ENCODE measurements at regions not wholly inside any gene's neighbourhood (a gene's known extent, or its start where the extent isn't known, plus 50 kb on each side); places are given as distances from the start of the nearest gene placed in this dataset.
"Not testable (repeated sequence)": the region's sequence is repeated elsewhere in the genome, so short reads cannot be mapped to it uniquely, and the experiment has no call there.

- no peak for DNase-seq (ENCODE audit: low read depth, low spot score)
Measured at GRCh38 chr20:63145156-63145555, 70.8 kb downstream of the YTHDF1 start.

DNA sequence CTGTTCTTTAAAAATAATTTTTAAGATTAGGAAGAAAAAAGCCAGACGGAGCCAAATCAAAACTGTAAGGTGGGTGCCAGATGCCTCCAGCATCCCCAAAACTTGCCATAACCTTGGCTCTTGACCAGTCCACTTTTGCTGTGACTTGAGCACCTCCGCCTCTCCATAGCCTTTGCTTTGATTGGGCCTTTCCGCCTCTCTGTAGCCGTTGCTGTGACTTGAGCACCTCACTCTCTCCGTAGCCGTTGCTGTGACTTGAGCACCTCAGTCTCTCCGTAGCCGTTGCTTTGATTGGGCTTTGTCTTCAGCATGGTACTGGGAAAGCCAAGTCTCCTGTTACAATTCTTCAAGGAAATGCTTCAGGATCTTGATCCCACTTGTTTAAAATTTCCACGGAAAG lies 73.0 kb downstream of the YTHDF1 start:
- no peak for DNase-seq (ENCODE audit: low read depth, low spot score)

DNA sequence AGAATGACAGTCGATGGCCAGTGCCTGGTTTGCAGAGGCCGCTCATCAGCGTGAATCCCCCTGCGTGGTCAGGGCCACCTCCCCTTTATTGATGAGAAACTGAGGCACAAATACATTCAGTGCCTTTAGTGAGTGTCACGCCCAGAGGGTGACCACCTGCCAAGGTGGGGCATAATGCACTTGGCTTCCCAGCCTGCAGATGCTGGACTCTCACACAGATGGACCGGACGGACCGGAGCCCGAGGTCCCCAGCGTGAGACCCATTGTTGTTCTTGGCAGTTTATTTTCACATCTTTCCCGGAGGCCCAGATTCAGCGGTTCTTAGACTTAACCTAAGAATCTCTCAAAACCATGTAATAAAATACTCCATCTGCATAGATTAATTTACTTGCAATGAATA lies 74.4 kb downstream of the YTHDF1 start:
- no peak for DNase-seq (ENCODE audit: low read depth, low spot score)

- no peak for DNase-seq (ENCODE audit: low read depth, low spot score)
Measured at GRCh38 chr20:63140514-63141433, 75.2 kb downstream of the YTHDF1 start.

GRCh38 chr20:63139837-63140236 lies 76.1 kb downstream of the YTHDF1 start:
- DNase-seq (ENCODE audit: low read depth, low spot score) = no peak

DNA sequence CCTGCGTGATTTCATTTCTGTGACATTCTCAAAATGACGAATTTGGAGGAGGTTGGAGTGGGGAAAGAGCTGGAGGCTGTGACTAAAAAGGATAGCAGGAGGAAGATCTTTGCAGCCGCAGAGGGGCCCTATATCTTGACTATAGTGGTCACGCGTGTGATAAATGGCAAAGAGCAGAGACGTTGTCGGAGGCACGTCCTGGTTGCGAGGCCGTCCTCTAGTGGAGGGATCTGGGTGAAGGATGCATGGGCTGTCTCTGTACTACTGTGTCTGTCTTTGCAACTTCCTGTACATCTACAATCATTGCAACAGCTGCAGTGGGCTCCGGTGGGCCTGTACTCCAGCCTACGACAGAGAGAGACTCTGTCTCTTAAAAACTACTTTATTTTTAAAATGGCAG lies 76.6 kb downstream of the YTHDF1 start:
- DNase-seq (ENCODE audit: low read depth, low spot score) = no peak

GRCh38 chr20:63138855-63139341 lies 77.0 kb downstream of the YTHDF1 start:
- no peak for DNase-seq (ENCODE audit: low read depth, low spot score)

DNA sequence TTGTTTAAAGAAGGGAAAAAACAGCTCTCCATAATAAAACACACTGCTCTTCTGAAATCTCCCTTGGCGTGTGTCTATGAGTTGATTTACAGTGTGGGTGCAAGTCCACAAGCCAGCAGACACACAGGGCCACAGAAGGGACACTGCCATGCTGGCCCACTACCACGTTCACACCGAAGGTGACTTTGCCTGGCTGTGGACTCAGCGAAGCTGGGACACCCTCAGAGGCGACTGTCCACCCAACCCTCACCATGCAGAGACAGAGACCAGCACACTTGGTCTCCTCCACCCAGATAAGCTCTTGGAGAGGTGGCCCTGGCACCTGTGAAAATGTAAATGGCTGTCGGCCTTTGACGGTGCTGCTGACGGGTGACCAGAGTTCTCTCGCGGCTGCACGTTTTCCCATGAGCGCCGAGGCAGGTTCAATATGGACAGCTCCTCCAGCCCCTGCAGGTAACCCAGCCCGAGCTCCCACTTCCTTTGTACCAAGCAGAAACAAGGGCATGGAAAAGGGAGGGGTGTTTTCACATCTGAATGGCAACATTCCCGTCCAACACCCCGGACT lies 78.0 kb downstream of the YTHDF1 start:
- DNase-seq (ENCODE audit: low read depth, low spot score) = no peak

- DNase-seq (ENCODE audit: low read depth, low spot score) = no peak
Measured at GRCh38 chr20:63136296-63136695, 79.6 kb downstream of the YTHDF1 start.

GRCh38 chr20:63135411-63135810 lies 80.5 kb downstream of the YTHDF1 start:
- no peak for DNase-seq (ENCODE audit: low read depth, low spot score)

DNA sequence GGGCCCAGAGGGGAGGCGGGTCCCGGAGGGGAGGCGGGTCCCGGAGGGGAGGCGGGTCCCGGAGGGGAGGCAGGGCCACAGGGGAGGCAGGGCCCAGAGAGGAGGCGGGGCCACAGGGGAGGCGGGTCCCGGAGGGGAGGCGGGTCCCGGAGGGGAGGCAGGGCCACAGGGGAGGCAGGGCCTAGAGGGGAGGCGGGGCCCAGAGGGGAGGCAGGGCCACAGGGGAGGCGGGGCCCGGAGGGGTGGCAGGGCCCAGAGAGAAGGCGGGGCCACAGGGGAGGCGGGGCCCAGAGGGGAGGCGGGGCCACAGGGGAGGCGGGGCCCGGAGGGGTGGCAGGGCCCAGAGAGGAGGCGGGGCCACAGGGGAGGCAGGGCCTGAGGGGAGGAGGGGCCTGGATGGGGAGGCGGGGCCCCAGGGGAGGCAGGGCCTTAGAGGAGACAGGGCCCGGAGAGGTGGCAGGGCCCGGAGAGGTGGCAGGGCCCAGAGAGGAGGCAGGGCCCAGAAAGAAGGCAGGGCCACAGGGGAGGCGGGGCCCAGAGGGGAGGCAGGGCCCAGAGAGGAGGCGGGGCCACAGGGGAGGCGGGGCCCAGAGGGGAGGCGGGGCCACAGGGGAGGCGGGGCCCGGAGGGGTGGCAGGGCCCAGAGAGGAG lies 81.1 kb downstream of the YTHDF1 start:
- not testable (repeated sequence) for DNase-seq (ENCODE audit: low read depth, low spot score)

GRCh38 chr20:63134201-63134612 lies 81.7 kb downstream of the YTHDF1 start:
- DNase-seq (ENCODE audit: low read depth, low spot score) = no peak

DNA sequence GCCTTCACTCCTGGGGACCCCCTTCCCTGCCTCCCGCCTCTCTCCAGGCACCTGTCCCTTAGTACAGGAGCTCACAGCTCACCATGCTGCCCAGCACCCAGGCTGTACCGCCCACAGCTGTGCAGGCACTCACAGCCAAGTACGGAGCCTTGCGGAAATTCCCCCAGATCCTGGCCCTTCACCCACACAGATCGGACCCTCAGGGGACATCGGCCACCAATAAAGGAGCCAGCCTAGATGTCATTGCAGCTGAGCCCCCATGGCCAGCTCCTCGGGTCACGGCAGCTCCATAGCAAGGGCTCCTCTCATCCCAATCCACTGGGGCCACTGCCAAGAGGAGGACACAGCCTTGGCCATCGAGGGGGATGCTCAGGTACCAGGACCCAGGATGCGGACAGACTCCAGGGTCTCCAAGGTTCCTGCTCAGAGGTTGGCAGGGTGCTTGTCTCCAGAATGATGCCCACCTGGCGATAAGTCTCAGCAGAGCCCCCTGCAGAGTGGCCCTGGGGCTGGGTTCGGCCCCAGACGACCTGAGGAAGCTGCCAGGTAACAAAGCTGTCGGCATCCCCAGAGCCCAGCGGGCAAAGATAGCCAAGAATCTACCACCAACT lies 82.3 kb downstream of the YTHDF1 start:
- no peak for DNase-seq (ENCODE audit: low read depth, low spot score)

DNA sequence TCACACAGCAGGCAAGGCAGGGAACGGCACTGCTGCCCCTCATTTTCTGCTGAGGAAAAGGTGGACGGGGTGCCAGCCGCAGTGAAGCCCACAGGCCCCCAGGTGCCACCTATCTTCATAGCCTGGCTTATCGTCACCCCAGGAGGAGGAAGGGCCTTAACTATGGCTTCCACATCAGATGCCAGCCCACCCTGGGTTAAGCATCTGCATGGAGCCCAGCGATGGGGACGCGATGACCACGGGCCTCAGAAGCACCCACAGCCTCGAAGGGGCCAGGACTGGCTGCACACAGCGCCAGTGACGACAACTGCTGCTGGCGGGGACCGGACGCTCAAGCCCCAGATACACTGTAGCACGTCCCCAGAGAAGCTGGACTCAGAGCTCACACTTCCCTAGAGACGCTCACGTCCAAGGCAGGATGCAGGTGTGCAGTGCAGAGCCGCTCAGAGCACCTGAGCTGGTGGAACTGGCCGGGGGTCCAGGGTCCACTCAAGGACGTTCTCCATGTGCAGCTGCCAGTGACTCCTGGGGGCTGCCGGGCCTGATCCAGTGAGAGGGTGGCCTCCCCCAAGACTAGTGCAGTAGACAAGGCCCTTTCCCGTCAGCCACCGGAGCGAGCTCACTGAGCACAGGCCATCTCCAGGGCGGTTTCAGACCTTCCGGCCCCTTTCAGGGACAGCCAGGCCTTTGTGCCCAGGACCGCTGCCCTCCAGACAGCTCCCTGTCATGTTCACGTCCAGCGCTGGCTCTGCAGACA lies 83.0 kb downstream of the YTHDF1 start:
- no peak for DNase-seq (ENCODE audit: low read depth, low spot score)

DNA sequence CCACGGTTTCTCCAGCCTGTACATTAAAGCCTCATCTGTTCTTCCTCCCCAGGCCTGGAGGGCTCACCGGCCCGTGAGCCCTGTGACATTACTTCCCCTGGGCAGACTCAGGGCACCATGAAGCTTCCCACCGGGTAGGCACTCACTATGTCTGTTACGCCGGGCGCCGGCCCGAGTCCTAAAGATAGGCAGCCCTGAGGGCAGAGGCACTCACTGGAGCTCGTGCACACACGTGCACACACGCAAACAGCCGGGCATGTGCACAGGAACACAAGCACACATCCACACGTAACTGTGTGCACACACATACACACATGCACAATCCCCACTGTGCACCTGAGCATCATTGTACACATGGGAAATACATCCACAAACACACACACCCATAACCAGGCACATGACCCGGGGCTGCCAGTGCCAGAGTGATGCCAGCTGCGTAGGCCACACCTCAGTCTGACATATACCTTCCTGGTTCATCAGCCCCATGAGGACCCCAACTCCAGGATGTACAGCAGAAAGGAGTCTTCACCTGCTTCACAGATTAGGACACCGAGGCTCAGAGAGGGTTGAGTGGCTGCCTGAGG lies 83.7 kb downstream of the YTHDF1 start:
- no peak for DNase-seq (ENCODE audit: low read depth, low spot score)

- DNase-seq (ENCODE audit: low read depth, low spot score) = no peak
Measured at GRCh38 chr20:63130658-63131577, 85.0 kb downstream of the YTHDF1 start.

DNA sequence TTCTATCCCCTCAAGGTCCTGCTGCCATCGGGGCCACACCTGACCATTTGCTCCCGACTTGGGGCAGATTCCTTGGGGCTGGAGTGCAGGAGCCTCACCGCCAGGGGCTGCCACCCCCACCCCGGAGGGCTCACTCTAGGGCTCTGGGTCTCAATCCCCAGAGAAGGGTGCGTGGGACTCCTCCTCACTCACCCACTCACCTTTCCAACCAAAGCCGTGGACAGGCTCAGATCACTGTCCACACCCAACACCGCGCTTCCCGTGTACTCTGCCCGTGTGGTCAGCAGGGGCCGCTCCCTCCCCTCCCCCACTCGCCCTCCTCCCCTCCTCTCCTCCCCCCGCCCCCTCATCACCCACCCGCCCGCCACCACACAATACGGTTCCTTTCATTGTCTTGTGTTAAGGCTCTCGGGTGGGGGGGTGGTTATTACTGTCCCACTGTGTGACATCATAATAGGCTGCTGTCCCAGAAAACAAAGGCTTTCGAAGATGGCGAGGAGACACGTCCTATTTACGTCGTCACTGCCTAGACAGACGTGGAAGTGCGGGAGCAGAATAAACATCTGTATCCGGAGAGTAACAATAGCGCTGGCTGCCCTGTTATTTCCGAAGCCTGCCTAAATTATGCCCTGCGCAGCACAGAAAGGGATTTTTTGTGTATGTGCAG lies 85.8 kb downstream of the YTHDF1 start:
- no peak for DNase-seq (ENCODE audit: low read depth, low spot score)

- DNase-seq (ENCODE audit: low read depth, low spot score) = no peak
Measured at GRCh38 chr20:63129376-63129965, 86.5 kb downstream of the YTHDF1 start.

DNA sequence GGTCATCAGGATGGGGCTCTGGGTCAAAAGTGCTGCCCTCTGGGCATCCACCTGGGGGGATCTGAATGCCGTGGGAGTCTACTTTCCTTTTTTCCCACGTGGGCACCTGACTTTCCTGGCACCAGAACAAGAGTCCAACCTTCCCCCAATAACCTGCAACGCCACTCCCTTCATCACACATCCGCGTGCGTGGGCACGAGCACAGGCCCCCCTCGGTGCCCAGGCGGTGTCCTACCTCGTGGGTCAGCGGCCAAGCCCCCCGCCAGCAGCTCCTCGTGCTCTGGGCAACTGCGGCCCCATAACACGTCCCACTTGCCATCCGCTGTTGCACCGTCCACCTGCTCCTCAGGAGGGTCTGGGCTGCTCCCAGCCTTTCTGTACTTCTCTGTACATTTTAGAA lies 87.0 kb downstream of the YTHDF1 start:
- DNase-seq (ENCODE audit: low read depth, low spot score) = no peak
